Coronary artery (tissue), 2 donors: ENCODE measurements at regions not wholly inside any gene's neighbourhood (a gene's known extent, or its start where the extent isn't known, plus 50 kb on each side); places are given as distances from the start of the nearest gene placed in this dataset.
"Not testable (repeated sequence)": the region's sequence is repeated elsewhere in the genome, so short reads cannot be mapped to it uniquely, and the experiment has no call there.

ENCODE experiments used
- DNase-seq: peaks from one replicate; pipeline ENCODE4 v3.0.0-alpha.2; 2017; ENCODE audit warnings: low spot score
- H3K27ac ChIP-seq, 2 donors: fragments of 200-600 bp; sonication (generic); one replicate each; pipeline ENCODE4 v1.5.1; 2016 to 2019
- H3K4me3 ChIP-seq: fragments of 200-600 bp; sonication (generic); 2 replicates; pipeline ENCODE4 v1.5.1; 2016; ENCODE audit warnings: mild to moderate bottlenecking, moderate library complexity
- TF ChIP-seq, protein P1 (sequence below): fragments of 200-600 bp; sonication (generic); IDR thresholded peaks from one replicate; pipeline ENCODE4 v1.5.1; 2019; ENCODE audit warnings: antibody characterized with exemption

DNA sequence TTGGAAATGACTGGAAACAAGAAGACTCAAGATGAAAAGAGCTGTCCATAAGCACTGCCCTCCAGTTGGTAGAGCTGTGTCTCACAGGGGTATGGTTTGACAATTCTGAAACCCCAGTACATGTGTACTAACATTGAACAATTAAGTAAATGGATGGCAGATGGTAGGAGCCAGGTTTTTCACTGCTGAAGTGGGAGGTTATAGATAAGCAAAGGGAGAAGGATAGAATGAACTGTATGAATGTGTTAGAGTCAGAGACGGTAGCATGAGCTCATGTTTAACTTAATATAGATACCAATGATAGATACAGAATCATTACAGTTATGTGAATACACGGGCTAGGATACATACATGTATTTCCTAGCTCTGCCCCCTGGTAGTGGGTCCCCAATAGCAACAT is 95.0 kb upstream of the SIRPA start:
- no peak for DNase-seq
- TF ChIP-seq, protein P1, sequence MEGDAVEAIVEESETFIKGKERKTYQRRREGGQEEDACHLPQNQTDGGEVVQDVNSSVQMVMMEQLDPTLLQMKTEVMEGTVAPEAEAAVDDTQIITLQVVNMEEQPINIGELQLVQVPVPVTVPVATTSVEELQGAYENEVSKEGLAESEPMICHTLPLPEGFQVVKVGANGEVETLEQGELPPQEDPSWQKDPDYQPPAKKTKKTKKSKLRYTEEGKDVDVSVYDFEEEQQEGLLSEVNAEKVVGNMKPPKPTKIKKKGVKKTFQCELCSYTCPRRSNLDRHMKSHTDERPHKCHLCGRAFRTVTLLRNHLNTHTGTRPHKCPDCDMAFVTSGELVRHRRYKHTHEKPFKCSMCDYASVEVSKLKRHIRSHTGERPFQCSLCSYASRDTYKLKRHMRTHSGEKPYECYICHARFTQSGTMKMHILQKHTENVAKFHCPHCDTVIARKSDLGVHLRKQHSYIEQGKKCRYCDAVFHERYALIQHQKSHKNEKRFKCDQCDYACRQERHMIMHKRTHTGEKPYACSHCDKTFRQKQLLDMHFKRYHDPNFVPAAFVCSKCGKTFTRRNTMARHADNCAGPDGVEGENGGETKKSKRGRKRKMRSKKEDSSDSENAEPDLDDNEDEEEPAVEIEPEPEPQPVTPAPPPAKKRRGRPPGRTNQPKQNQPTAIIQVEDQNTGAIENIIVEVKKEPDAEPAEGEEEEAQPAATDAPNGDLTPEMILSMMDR: no peak
- no peak overlapping the region for H3K27ac ChIP-seq
- H3K4me3 ChIP-seq: no peak overlapping the region

DNA sequence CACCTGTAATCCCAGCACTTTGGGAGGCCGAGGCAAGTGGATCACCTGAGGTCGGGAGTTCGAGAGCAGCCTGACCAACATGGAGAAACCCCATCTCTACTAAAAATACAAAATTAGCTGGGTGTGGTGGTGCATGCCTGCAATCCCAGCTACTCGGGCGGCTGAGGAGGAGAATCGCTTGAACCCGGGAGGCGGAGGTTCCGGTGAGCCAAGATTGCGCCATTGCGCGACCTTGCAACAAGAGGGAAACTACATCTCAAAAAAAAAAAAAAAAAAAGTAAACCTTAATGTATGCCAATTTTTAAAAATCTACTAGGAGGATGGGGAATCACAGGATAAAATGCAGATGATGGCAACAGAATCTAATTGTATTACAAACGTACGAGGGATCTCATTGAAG is 95.5 kb upstream of the SIRPA start:
- not testable (repeated sequence) for H3K4me3 ChIP-seq, H3K27ac ChIP-seq, DNase-seq

GRCh38 chr20:1798982-1799381 is 96.2 kb upstream of the SIRPA start:
- Histone ChIP-seq H3K4me3 (no peak overlapping the region), H3K27ac (no peak overlapping the region)
- TF ChIP-seq, protein P1: no peak
- no peak for DNase-seq

DNA sequence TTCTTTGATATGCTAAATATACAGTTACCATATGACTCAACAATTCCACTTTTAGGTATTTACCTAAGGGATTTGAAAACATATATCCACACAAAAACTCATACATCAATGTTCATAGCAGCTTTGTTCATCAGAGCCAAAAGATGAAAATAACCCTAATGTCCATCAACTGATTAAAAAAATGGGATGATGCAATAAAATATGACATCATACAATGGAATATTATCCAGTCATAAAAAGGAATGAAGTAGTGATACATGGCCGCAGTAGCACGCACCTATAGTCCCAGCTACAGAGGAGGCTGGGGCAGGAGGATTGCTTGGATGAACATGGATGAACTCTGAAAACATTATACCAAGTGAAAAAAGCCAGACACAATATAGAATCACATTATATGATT is 101.4 kb upstream of the SIRPA start:
- TF ChIP-seq, protein P1: no peak
- no peak overlapping the region for H3K4me3 ChIP-seq
- no peak for DNase-seq
- H3K27ac ChIP-seq: no peak overlapping the region

- Histone ChIP-seq H3K4me3 (no peak overlapping the region), H3K27ac (no peak overlapping the region)
- no peak for DNase-seq
- TF ChIP-seq, protein P1: no peak
These were observed 102.9 kb upstream of the SIRPA start for GRCh38 chr20:1792274-1792673.

DNA sequence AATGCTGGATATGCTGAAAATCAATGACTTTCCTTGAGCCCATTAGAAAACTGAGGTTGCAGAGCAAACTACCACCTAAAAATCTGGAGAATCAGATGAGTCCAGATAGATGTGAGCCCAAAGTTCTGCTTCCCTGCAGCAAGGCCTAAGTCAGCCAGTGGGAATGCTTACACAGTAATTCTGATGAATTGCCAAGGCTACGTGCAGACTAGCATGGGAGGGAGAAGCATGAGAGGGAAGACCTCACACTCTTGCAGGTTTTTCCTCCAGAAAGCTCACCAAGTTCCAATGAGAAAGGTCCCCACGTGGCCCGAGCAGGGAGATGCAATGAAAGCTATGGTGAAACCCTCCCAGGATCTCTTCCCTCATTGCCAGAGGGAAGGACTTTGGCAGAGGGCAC is 104.8 kb upstream of the SIRPA start:
- H3K4me3 ChIP-seq: no peak overlapping the region
- no peak overlapping the region for H3K27ac ChIP-seq
- DNase-seq: no peak
- TF ChIP-seq, protein P1: no peak

DNA sequence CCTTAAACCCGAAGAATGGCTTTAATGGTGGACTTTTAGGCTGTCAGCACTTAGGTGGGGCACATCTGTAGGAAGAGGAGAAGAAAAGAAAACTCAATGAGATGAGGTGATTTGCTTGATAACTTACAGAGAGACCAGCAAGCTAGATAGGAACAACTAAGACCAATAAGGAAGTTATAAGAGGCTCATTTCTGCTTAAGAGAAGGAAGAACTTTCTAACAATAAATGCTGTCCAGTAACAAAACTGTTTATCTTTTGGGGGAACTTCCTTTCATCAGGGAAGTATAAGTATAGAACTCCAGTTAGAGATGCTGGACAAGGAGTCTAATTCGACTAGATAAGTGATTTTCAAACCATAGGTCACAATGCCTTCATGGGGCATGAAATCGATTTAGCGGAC is 107.2 kb upstream of the SIRPA start:
- no peak overlapping the region for H3K4me3 ChIP-seq
- no peak for DNase-seq
- H3K27ac ChIP-seq: no peak overlapping the region
- TF ChIP-seq, protein P1: no peak

GRCh38 chr20:1786486-1786885 is 108.7 kb upstream of the SIRPA start:
- TF ChIP-seq, protein P1: no peak
- Histone ChIP-seq H3K4me3 (no peak overlapping the region), H3K27ac (no peak overlapping the region)
- no peak for DNase-seq
